ENCODE measurements at regions not wholly inside any gene's neighbourhood (a gene's known extent, or its start where the extent isn't known, plus 50 kb on each side); places are given as distances from the start of the nearest gene placed in this dataset.

DNA sequence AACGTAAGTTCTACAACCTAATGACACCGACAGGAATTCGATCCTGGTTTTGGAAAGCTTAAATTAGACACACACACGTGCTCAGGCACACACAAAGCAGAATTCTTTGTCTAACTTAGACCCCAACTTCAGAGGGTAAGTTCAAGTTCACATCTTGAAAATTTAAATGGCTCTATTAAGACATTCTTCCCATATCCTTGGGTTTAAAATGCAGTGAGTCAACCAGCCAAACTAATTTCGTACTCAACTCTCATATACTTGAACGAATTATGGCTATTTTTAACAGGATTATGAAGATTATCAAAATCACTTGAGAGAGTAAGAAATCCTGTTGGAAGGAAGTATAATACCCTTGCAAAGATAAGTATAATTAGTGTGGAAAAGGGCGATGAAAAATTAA, 53.2 kb upstream of the ARL4C start:
- no peak for TF ChIP-seq CTCF (IDR thresholded peaks at IDR 0.05; ENCODE audit: low read depth, low read length)
- no peak for DNase-seq (ENCODE audit: extremely low read depth, low read depth)

DNA sequence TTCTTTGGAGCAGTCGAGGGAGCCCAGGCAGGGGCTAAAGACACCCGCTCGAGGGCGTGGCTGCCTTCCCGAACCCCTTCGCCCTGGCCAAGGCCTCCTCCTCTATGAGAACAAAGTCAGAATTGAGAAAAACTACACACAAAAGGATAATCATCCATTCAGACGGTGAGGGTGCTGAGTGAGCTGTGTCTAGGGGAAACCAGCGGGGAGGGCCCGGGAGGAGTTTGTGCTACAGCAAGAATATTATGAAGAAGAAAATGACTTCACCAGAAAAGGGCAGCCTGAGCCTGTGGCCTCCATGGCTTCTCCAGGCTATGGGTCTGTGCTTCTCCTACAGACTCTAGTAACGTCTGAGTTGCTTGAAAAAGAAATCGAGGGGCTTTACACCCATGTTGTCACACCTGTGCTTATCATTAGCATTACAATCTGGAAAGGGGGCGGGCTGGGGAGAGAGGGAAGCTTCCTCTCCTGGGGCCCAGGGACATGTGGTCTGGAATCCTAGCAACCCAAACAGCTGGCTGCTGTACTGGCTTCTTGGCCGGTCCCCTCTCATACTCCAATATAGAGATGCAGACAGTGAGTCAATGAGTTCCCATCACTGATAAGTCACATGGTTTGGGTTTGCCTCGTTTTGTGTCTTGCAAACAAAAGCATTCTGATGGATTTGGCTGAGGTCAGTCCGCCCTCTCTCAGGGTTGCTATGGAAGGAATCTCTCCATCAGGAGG, 52.0 kb upstream of the ARL4C start:
- DNase-seq (ENCODE audit: extremely low read depth, low read depth), result no peak
- no peak for TF ChIP-seq CTCF (IDR thresholded peaks at IDR 0.05; ENCODE audit: low read depth, low read length)

GRCh38 chr2:234546770-234547169, 49.9 kb upstream of the ARL4C start:
- TF ChIP-seq CTCF (IDR thresholded peaks at IDR 0.05; ENCODE audit: low read depth, low read length), result no peak

More at GRCh38 chr2:234546770-234547169, 49.9 kb upstream of the ARL4C start:
- DNase-seq (ENCODE audit: extremely low read depth, low read depth), result no peak
